ENCODE measurements at regions not wholly inside any gene's neighbourhood (a gene's known extent, or its start where the extent isn't known, plus 50 kb on each side); places are given as distances from the start of the nearest gene placed in this dataset.

GRCh38 chr18:24959051-24959476 is 392.9 kb downstream of the ZNF521 start:
- Histone ChIP-seq H4K5ac (ENCODE audit: insufficient read length, low read depth, low read length) (no peak overlapping the region), H3K23ac (ENCODE audit: insufficient read length) (no peak overlapping the region), H4K20me1 (replicated peaks in 1 of 2; ENCODE audit: control insufficient read depth in 1 of 2, insufficient read depth in 2 of 2, low read length in 2 of 2) (no peaks in the 10 kb centered on the region), H2AFZ (ENCODE audit: low read length) (no peak overlapping the region), H3K9ac (replicated peaks in 1 of 4; ENCODE audit: extremely low read depth in 1 of 4, low read depth in 3 of 4, low read length in 3 of 4) (no peak overlapping the region), H2BK20ac (ENCODE audit: low read length) (no peak overlapping the region), H3K79me2 (ENCODE audit: control insufficient read depth in 1 of 2, insufficient read depth in 2 of 2, low read length in 2 of 2) (no peaks in the 10 kb centered on the region), H3K36me3 (ENCODE audit: control insufficient read depth in 2 of 4, insufficient read depth in 4 of 4, low read length in 3 of 4) (no peaks in the 10 kb centered on the region), H3K27me3 (replicated peaks in 1 of 4; ENCODE audit: control insufficient read depth in 3 of 4, extremely low read depth in 1 of 4, insufficient read depth in 3 of 4, low read length in 3 of 4) (no peaks in the 10 kb centered on the region), H4K8ac (ENCODE audit: extremely low read depth, insufficient read depth, low read length) (no peak overlapping the region), H2AK5ac (ENCODE audit: low read depth, low read length) (no peak overlapping the region), H3K14ac (ENCODE audit: insufficient read length) (no peak overlapping the region), H3K9me3 (ENCODE audit: insufficient read depth in 2 of 2, low read depth in 1 of 2, low read length in 1 of 2) (no peaks in the 10 kb centered on the region), H4K91ac (replicated peaks; ENCODE audit: insufficient read length, low read length) (no peak overlapping the region), H2BK120ac (replicated peaks; ENCODE audit: low read depth, low read length) (no peak overlapping the region), H3K4me2 (ENCODE audit: insufficient read depth in 1 of 2, low read depth in 2 of 2, low read length in 2 of 2) (no peak overlapping the region), H3K56ac (replicated peaks; ENCODE audit: insufficient read length, low read depth, low read length) (no peak overlapping the region), H2BK5ac (ENCODE audit: low read depth, low read length) (no peak overlapping the region), H3K23me2 (ENCODE audit: low read depth, low read length) (no peaks in the 10 kb centered on the region), H3K27ac (ENCODE audit: low read depth, low read length) (no peak overlapping the region), H3K79me1 (ENCODE audit: low read depth, low read length) (no peaks in the 10 kb centered on the region), H3K4me3 (ENCODE audit: extremely low read depth in 1 of 4, insufficient read depth in 2 of 4, low read depth in 3 of 4, low read length in 4 of 4) (no peak overlapping the region), H3K4me1 (replicated peaks in 1 of 4; ENCODE audit: control insufficient read depth in 3 of 4, insufficient read depth in 4 of 4, low read length in 3 of 4) (no peaks in the 10 kb centered on the region; a peak in 1 of 7 replicates), H3K18ac (ENCODE audit: extremely low read depth, low read length) (no peak overlapping the region), H2BK12ac (ENCODE audit: low read depth, low read length) (no peak overlapping the region), H3K4ac (replicated peaks; ENCODE audit: insufficient read length, low read depth, low read length) (no peak overlapping the region), H2BK15ac (ENCODE audit: low read length) (no peak overlapping the region)
- WGBS, 2 experiments (ENCODE audit: extremely low coverage in 1 of 2, insufficient coverage in 1 of 2, insufficient read length in 1 of 2, insufficient replicate concordance in 2 of 2, low coverage in 1 of 2, low lambda C conversion rate in 2 of 2, missing lambda C conversion rate in 1 of 2), result 91% methylated on average over 7 of the region's 7 CpGs; no CpG with 5 or more reads in 1 of the 2 experiments
- ChIA-PET CTCF (ENCODE audit: partially characterized antibody) (no interaction called here), POLR2A (ENCODE audit: partially characterized antibody) (no interaction called here)
- no peak for DNase-seq (ENCODE audit: low read depth in 1 of 2, low spot score in 2 of 2)
- no peak for FAIRE-seq
- TF ChIP-seq YY1 (IDR thresholded peaks at IDR 0.05; ENCODE audit: low read depth, low read length) (no peak), GABPA (IDR thresholded peaks at IDR 0.05; ENCODE audit: borderline replicate concordance, insufficient read depth, low read length) (no peak), USF2 (IDR thresholded peaks at IDR 0.05; ENCODE audit: low read length) (no peak), BCL11A (IDR thresholded peaks at IDR 0.05; ENCODE audit: low read depth in 2 of 2, low read length in 2 of 2) (no peak)
